HT-29 (cell line): ENCODE measurements at regions not wholly inside any gene's neighbourhood (a gene's known extent, or its start where the extent isn't known, plus 50 kb on each side); places are given as distances from the start of the nearest gene placed in this dataset. TPM values are rescaled to one million over a fixed set of nuclear protein-coding genes. Genes with fewer than 3 reads are reported as not detected.
A peak's percentile ranks its signal among the peaks of the same experiment; 100 is the strongest.
"Not testable (repeated sequence)": the region's sequence is repeated elsewhere in the genome, so short reads cannot be mapped to it uniquely, and the experiment has no call there.

Source experiments
- DNase-seq: peaks from one replicate; pipeline ENCODE4 v3.0.0-alpha.2; 2015; ENCODE audit warnings: low spot score
- small RNA-seq: library from RNA; depleted of rRNA; stranded (forward); fragments of <200 nt; gene quantifications from one replicate; pipeline ENCODE3, GENCODE V24; 2014

GRCh38 chr16:70014915-70015314 lies 63.8 kb downstream of the CLEC18A start:
- DNase-seq, result not testable (repeated sequence)

GRCh38 chr16:70016751-70017150 lies 65.6 kb downstream of the CLEC18A start:
- not testable (repeated sequence) for DNase-seq

- peak; percentile 54 for DNase-seq
Observed at GRCh38 chr16:70018254-70018653, 67.1 kb downstream of the CLEC18A start.

- not testable (repeated sequence) for DNase-seq
Observed at GRCh38 chr16:70023207-70023606, 72.1 kb downstream of the CLEC18A start.

GRCh38 chr16:70023956-70024355 lies 72.8 kb downstream of the CLEC18A start:
- not testable (repeated sequence) for DNase-seq

GRCh38 chr16:70026165-70026854 lies 75.2 kb downstream of the CLEC18A start:
- DNase-seq, result not testable (repeated sequence)

- DNase-seq, result not testable (repeated sequence)
Observed at GRCh38 chr16:70032906-70033305, 81.2 kb upstream of the PDPR start.

GRCh38 chr16:70037913-70038312 lies 76.2 kb upstream of the PDPR start:
- not testable (repeated sequence) for DNase-seq

- not testable (repeated sequence) for DNase-seq
Observed at GRCh38 chr16:70040554-70040953, 73.6 kb upstream of the PDPR start.

GRCh38 chr16:70043538-70044067 lies 70.5 kb upstream of the PDPR start:
- not testable (repeated sequence) for DNase-seq

GRCh38 chr16:70046560-70046959 lies 67.6 kb upstream of the PDPR start:
- DNase-seq, result not testable (repeated sequence)

- DNase-seq, result not testable (repeated sequence)
Observed at GRCh38 chr16:70048083-70048482, 66.0 kb upstream of the PDPR start.

GRCh38 chr16:70058056-70058455 lies 56.1 kb upstream of the PDPR start:
- DNase-seq, result not testable (repeated sequence)

- DNase-seq, result peak; percentile 12
Observed at GRCh38 chr16:70059429-70059828, 54.7 kb upstream of the PDPR start.

GRCh38 chr16:70060521-70061027 lies 53.6 kb upstream of the PDPR start:
- peak; percentile 14 for DNase-seq

- DNase-seq, result not testable (repeated sequence)
Observed at GRCh38 chr16:70061671-70062218, 52.4 kb upstream of the PDPR start.

GRCh38 chr16:70062947-70063346 lies 51.2 kb upstream of the PDPR start:
- DNase-seq, result not testable (repeated sequence)

Small RNAs in the stretch of these regions (small RNA-seq; reads per million reads assigned to genes)
- not detected for gene MIR1972-2
